ENCODE measurements at regions not wholly inside any gene's neighbourhood (a gene's known extent, or its start where the extent isn't known, plus 50 kb on each side); places are given as distances from the start of the nearest gene placed in this dataset.
"Not testable (repeated sequence)": the region's sequence is repeated elsewhere in the genome, so short reads cannot be mapped to it uniquely, and the experiment has no call there.

DNA sequence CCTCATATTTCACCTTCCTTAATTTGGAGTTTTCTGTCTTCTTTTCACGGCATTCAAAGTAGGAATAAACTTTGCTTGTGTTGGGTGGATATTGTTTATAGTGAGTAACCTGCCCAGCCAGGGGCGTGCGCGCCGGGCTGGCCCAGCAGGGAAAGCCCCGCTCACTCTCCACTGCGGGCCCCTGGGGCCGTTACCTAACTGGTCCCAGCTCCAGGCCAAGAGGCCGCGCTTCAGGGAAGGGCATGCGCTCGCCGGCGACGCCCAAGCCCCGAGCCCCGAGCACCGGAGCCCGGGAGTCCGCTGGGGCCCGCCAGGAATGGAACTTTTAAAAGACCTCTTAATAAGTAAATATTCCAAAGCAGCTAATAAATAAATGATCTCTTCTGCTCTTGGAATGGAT, 601.3 kb upstream of the ANKRD30A start:
- TF ChIP-seq TAF1 (IDR thresholded peaks at IDR 0.05; ENCODE audit: low read depth, low read length); POLR2A (IDR thresholded peaks at IDR 0.05; ENCODE audit: low read depth, low read length); PAX5 (IDR thresholded peaks at IDR 0.05; ENCODE audit: insufficient read depth, low read length, severe bottlenecking): not testable (repeated sequence)

All from GM12891 (cell line).